Loucy (cell line): ENCODE measurements at regions not wholly inside any gene's neighbourhood (a gene's known extent, or its start where the extent isn't known, plus 50 kb on each side); places are given as distances from the start of the nearest gene placed in this dataset.

Source experiments
- H2AFZ ChIP-seq: fragments of 200-600 bp; sonication (generic); 2 replicates; pipeline ENCODE4 v1.6.0; 2016; ENCODE audit warnings: antibody characterized with exemption, mild to moderate bottlenecking, low read length, moderate library complexity
- H3F3A ChIP-seq: fragments of 200-600 bp; 2 replicates; pipeline ENCODE4 v1.6.0; 2016; ENCODE audit warnings: antibody characterized with exemption, low read depth, mild to moderate bottlenecking
- H3K27me3 ChIP-seq: fragments of 200-600 bp; sonication (generic); 2 replicates; pipeline ENCODE4 v1.6.1; 2014; ENCODE audit warnings: low read length, mild to moderate bottlenecking; ENCODE audit not compliant: insufficient read depth, poor library complexity, severe bottlenecking
- H3K36me3 ChIP-seq: fragments of 200-600 bp; sonication (generic); 2 replicates; pipeline ENCODE4 v1.6.1; 2016; ENCODE audit warnings: low read length; ENCODE audit not compliant: insufficient read depth
- H3K4me1 ChIP-seq: fragments of 200-600 bp; sonication (generic); 2 replicates; pipeline ENCODE4 v1.5.1; 2014; ENCODE audit warnings: low read length, mild to moderate bottlenecking; ENCODE audit not compliant: insufficient read depth, poor library complexity, severe bottlenecking
- H3K4me2 ChIP-seq: fragments of 200-600 bp; sonication (generic); 2 replicates; pipeline ENCODE4 v1.6.0; 2014; ENCODE audit warnings: antibody characterized with exemption, low read length, low read depth, mild to moderate bottlenecking; ENCODE audit not compliant: poor library complexity, severe bottlenecking
- H3K4me3 ChIP-seq: fragments of 200-600 bp; sonication (generic); 2 replicates; pipeline ENCODE4 v1.5.1; 2014; ENCODE audit warnings: low read length, mild to moderate bottlenecking, mixed read lengths; ENCODE audit not compliant: poor library complexity, severe bottlenecking
- H3K79me2 ChIP-seq: fragments of 200-600 bp; sonication (generic); 2 replicates; pipeline ENCODE4 v1.6.1; 2014; ENCODE audit warnings: low read length; ENCODE audit not compliant: insufficient read depth
- H3K9ac ChIP-seq: fragments of 200-600 bp; sonication (generic); 2 replicates; pipeline ENCODE4 v1.6.0; 2014; ENCODE audit warnings: mild to moderate bottlenecking, low read depth, low read length, moderate library complexity; ENCODE audit not compliant: poor library complexity, severe bottlenecking
- H3K9me2 ChIP-seq: fragments of 200-600 bp; sonication (generic); replicated peaks from 2 replicates; pipeline ENCODE4 v1.6.1; 2016; ENCODE audit warnings: low read depth, low read length, mixed read lengths
- H3K9me3 ChIP-seq: fragments of 200-600 bp; sonication (generic); 2 replicates; pipeline ENCODE4 v1.6.1; 2014; ENCODE audit warnings: mild to moderate bottlenecking, antibody characterized with exemption, low read length, low read depth; ENCODE audit not compliant: insufficient read depth
- H4K20me1 ChIP-seq: fragments of 200-600 bp; sonication (generic); 2 replicates; pipeline ENCODE4 v1.6.0; 2014; ENCODE audit warnings: antibody characterized with exemption, low read length, mild to moderate bottlenecking; ENCODE audit not compliant: insufficient read depth, poor library complexity, severe bottlenecking
- CTCF ChIP-seq: fragments of 200-600 bp; sonication (generic); conservative IDR thresholded peaks from 2 replicates; pipeline ENCODE4 v1.5.1; 2014; ENCODE audit warnings: mild to moderate bottlenecking, antibody characterized with exemption, low read length
- EZH2phosphoT487 ChIP-seq: fragments of 200-600 bp; IDR thresholded peaks from 2 replicates; pipeline ENCODE4 v1.6.1; 2018; ENCODE audit warnings: antibody characterized with exemption, mild to moderate bottlenecking, moderate library complexity, borderline replicate concordance

GRCh38 chr16:17850581-17851250, 380.0 kb upstream of the XYLT1 start:
- no peaks in the 10 kb centered on the region for H3K27me3 ChIP-seq
- no peak overlapping the region for H3K4me2 ChIP-seq
- no peak overlapping the region for H2AFZ ChIP-seq
- no peaks in the 10 kb centered on the region for H3K79me2 ChIP-seq
- TF ChIP-seq EZH2phosphoT487 (no peak), CTCF (no peak)
- no peaks in the 10 kb centered on the region for H3F3A ChIP-seq
- H3K9ac ChIP-seq = no peak overlapping the region
- no peaks in the 10 kb centered on the region for H3K9me2 ChIP-seq
- no peaks in the 10 kb centered on the region for H3K4me1 ChIP-seq
- H3K4me3 ChIP-seq = no peak overlapping the region
- H4K20me1 ChIP-seq = no peaks in the 10 kb centered on the region
- no peaks in the 10 kb centered on the region for H3K36me3 ChIP-seq
- H3K9me3 ChIP-seq = no peaks in the 10 kb centered on the region; the same call in 1 of the 2 replicates

GRCh38 chr16:17847234-17847795, 376.6 kb upstream of the XYLT1 start:
- no peaks in the 10 kb centered on the region for H3K36me3 ChIP-seq
- H3F3A ChIP-seq = no peaks in the 10 kb centered on the region
- no peak overlapping the region for H2AFZ ChIP-seq
- no peaks in the 10 kb centered on the region for H3K9me2 ChIP-seq
- no peaks in the 10 kb centered on the region for H3K79me2 ChIP-seq
- H3K9me3 ChIP-seq = no peaks in the 10 kb centered on the region; the same call in 1 of the 2 replicates
- no peak overlapping the region for H3K9ac ChIP-seq
- TF ChIP-seq CTCF (no peak), EZH2phosphoT487 (no peak)
- no peaks in the 10 kb centered on the region for H4K20me1 ChIP-seq
- no peaks in the 10 kb centered on the region for H3K4me1 ChIP-seq
- no peaks in the 10 kb centered on the region for H3K27me3 ChIP-seq
- no peak overlapping the region for H3K4me2 ChIP-seq
- H3K4me3 ChIP-seq = no peak overlapping the region

GRCh38 chr16:17846030-17846429, 375.3 kb upstream of the XYLT1 start:
- H3K79me2 ChIP-seq = no peaks in the 10 kb centered on the region
- H3K4me1 ChIP-seq = no peaks in the 10 kb centered on the region
- no peak overlapping the region for H3K4me2 ChIP-seq
- H2AFZ ChIP-seq = no peak overlapping the region
- H3K9ac ChIP-seq = no peak overlapping the region
- no peak overlapping the region for H3K4me3 ChIP-seq
- H4K20me1 ChIP-seq = no peaks in the 10 kb centered on the region
- no peaks in the 10 kb centered on the region for H3K9me2 ChIP-seq
- TF ChIP-seq CTCF (no peak), EZH2phosphoT487 (no peak)
- no peaks in the 10 kb centered on the region for H3K27me3 ChIP-seq
- no peaks in the 10 kb centered on the region; the same call in 1 of the 2 replicates for H3K9me3 ChIP-seq
- H3F3A ChIP-seq = no peaks in the 10 kb centered on the region
- H3K36me3 ChIP-seq = no peaks in the 10 kb centered on the region
